Left renal cortex interstitium (tissue), 4 donors: ENCODE measurements at regions not wholly inside any gene's neighbourhood (a gene's known extent, or its start where the extent isn't known, plus 50 kb on each side); places are given as distances from the start of the nearest gene placed in this dataset.

ENCODE experiments used
- DNase-seq, 4 donors: peaks; one replicate each; pipeline ENCODE4 v3.0.0-alpha.2; 2013; ENCODE audit warnings: low read depth in 4 of 4, low spot score in 2 of 4, missing footprints in 1 of 4

- DNase-seq = no peak
Observed at GRCh38 chr6:45742591-45742990, 273.1 kb downstream of the CLIC5 start.

- DNase-seq = no peak
Observed at GRCh38 chr6:45741437-45742171, 274.1 kb downstream of the CLIC5 start.

- no peak for DNase-seq
Observed at GRCh38 chr6:45739058-45739457, 276.6 kb downstream of the CLIC5 start.

GRCh38 chr6:45738057-45738455, 277.6 kb downstream of the CLIC5 start:
- no peak for DNase-seq

GRCh38 chr6:45737331-45738056, 278.2 kb downstream of the CLIC5 start:
- no peak for DNase-seq

- DNase-seq = no peak
Observed at GRCh38 chr6:45736134-45736533, 279.5 kb downstream of the CLIC5 start.

GRCh38 chr6:45732731-45733130, 282.9 kb downstream of the CLIC5 start:
- DNase-seq = no peak

GRCh38 chr6:45730232-45730631, 285.4 kb downstream of the CLIC5 start:
- no peak for DNase-seq

- DNase-seq = no peak
Observed at GRCh38 chr6:45728674-45729073, 287.0 kb downstream of the CLIC5 start.

- DNase-seq = no peak
Observed at GRCh38 chr6:45727819-45728449, 287.7 kb downstream of the CLIC5 start.

- DNase-seq = no peak
Observed at GRCh38 chr6:45727228-45727627, 288.4 kb downstream of the CLIC5 start.

GRCh38 chr6:45726444-45726843, 289.2 kb downstream of the CLIC5 start:
- no peak for DNase-seq

GRCh38 chr6:45724511-45724910, 291.1 kb downstream of the CLIC5 start:
- peak in 3 of 4 donors; percentile 36 to 59 (median 44) for DNase-seq

GRCh38 chr6:45724027-45724426, 291.6 kb downstream of the CLIC5 start:
- no peak for DNase-seq

GRCh38 chr6:45722876-45723275, 292.8 kb downstream of the CLIC5 start:
- DNase-seq = no peak

GRCh38 chr6:45721665-45722064, 294.0 kb downstream of the CLIC5 start:
- DNase-seq = no peak

GRCh38 chr6:45718871-45719270, 296.8 kb downstream of the CLIC5 start:
- no peak for DNase-seq

GRCh38 chr6:45718131-45718530, 297.5 kb downstream of the CLIC5 start:
- no peak for DNase-seq

- DNase-seq = no peak
Observed at GRCh38 chr6:45717715-45718114, 297.9 kb downstream of the CLIC5 start.

- no peak for DNase-seq
Observed at GRCh38 chr6:45717027-45717426, 298.6 kb downstream of the CLIC5 start.

GRCh38 chr6:45715508-45715803, 300.2 kb downstream of the CLIC5 start:
- no peak for DNase-seq
